SH-SY5Y (cell line): ENCODE measurements at regions not wholly inside any gene's neighbourhood (a gene's known extent, or its start where the extent isn't known, plus 50 kb on each side); places are given as distances from the start of the nearest gene placed in this dataset.

Experiments
- GATA2 ChIP-seq: IDR thresholded peaks from 2 replicates; pipeline ENCODE4 v1.6.1; 2011; ENCODE audit warnings: mild to moderate bottlenecking, low read depth, low read length
- GATA3 ChIP-seq: IDR thresholded peaks from 2 replicates; pipeline ENCODE4 v1.6.1; 2011; ENCODE audit warnings: low read depth, mild to moderate bottlenecking, low read length, moderate library complexity

- TF ChIP-seq GATA2 (no peak), GATA3 (no peak)
These were observed 85.7 kb upstream of the NGF start for GRCh38 chr1:115423776-115424175.
